ENCODE measurements at regions not wholly inside any gene's neighbourhood (a gene's known extent, or its start where the extent isn't known, plus 50 kb on each side); places are given as distances from the start of the nearest gene placed in this dataset.
"Not testable (repeated sequence)": the region's sequence is repeated elsewhere in the genome, so short reads cannot be mapped to it uniquely, and the experiment has no call there.

DNA sequence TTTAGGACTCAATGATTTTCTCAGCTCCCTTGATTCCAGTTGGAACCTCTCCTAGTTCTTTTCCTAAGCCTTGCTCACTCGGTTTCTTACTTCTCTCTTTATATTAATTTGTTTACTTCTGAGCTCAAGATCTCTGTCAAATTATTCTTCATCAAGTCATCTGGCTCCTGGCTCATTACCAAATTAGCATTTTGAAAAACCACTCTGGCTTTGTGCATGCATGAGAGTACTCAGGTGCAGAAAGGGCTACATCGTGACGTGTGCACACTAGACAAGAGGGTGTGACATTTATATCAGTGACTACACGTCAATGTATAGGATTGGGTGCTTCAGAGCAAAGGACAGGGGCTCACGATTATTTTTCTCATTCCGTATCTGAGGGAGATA, 645.7 kb upstream of the DPP6 start:
- Mint-ChIP-seq H3K27ac (no peak overlapping the region), H3K4me3 (no peak overlapping the region), H3K9me3 (peaks cover 83% of the 10 kb centered on the region), H3K36me3 (ENCODE audit: low read depth) (peaks cover 7% of the 10 kb centered on the region), H3K4me1 (ENCODE audit: low read depth) (no peaks in the 10 kb centered on the region), H3K27me3 (ENCODE audit: insufficient read depth) (peaks cover 4% of the 10 kb centered on the region; the same call in 1 of the 2 replicates)
- no peak for DNase-seq
- TF ChIP-seq, protein P1, sequence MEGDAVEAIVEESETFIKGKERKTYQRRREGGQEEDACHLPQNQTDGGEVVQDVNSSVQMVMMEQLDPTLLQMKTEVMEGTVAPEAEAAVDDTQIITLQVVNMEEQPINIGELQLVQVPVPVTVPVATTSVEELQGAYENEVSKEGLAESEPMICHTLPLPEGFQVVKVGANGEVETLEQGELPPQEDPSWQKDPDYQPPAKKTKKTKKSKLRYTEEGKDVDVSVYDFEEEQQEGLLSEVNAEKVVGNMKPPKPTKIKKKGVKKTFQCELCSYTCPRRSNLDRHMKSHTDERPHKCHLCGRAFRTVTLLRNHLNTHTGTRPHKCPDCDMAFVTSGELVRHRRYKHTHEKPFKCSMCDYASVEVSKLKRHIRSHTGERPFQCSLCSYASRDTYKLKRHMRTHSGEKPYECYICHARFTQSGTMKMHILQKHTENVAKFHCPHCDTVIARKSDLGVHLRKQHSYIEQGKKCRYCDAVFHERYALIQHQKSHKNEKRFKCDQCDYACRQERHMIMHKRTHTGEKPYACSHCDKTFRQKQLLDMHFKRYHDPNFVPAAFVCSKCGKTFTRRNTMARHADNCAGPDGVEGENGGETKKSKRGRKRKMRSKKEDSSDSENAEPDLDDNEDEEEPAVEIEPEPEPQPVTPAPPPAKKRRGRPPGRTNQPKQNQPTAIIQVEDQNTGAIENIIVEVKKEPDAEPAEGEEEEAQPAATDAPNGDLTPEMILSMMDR (IDR thresholded peaks at IDR 0.05): no peak

GRCh38 chr7:153407291-153408046, 644.7 kb upstream of the DPP6 start:
- DNase-seq: no peak
- H3K36me3 Mint-ChIP-seq (ENCODE audit: low read depth): peaks cover 8% of the 10 kb centered on the region
- no peak overlapping the region for H3K4me3 Mint-ChIP-seq
- no peaks in the 10 kb centered on the region for H3K4me1 Mint-ChIP-seq (ENCODE audit: low read depth)
- H3K9me3 Mint-ChIP-seq: peaks cover 83% of the 10 kb centered on the region
- H3K27me3 Mint-ChIP-seq (ENCODE audit: insufficient read depth): peaks cover 4% of the 10 kb centered on the region; the same call in 1 of the 2 replicates
- H3K27ac Mint-ChIP-seq: no peak overlapping the region
- TF ChIP-seq, protein P1 (IDR thresholded peaks at IDR 0.05): no peak

DNA sequence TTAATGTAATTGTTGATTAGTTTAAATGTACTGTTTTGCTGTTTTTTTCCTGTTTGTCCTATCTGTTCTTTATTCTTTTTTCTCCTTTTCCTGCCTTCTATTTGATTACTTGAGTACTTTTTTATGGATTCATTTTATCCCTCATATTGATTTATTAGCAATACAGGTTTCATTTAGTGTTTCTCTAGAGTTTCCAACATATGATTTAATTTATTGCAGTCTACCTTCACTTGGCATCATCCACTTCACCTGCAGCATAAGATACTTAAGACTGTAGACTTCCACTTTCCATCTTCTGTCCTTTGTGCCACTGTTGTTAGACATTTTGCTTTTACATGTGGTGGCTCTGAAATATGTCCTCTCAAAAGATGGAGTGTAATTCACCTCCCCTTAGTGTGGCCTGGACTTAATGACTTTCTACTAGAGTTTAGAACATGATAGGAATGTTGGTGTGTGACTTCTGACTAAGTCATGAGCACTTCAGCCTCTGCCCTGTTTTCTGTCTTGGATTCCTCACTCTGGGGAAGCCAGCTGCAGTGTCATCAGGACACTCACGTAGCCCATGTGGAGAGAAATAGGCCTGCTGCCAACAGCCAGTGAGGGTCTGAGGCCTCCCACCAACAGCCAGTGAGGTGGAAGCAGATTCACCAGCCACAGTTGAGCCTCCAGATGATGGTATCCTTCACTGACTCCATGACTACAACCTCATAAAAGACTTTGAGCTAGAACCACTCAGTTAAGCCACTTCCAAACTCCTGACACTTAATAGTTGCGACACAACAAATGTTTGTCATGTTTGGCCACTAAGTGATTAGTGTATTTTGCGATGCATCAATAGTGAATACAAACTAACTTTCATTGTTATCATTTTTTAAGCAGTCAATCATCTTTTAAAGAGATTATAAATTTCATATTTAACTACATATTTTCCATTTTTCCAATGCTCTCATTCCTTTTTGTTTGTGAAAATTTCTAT, 643.5 kb upstream of the DPP6 start:
- DNase-seq: no peak
- Mint-ChIP-seq H3K36me3 (ENCODE audit: low read depth) (peaks cover 18% of the 10 kb centered on the region), H3K4me1 (ENCODE audit: low read depth) (no peaks in the 10 kb centered on the region), H3K4me3 (no peak overlapping the region), H3K27me3 (ENCODE audit: insufficient read depth) (peaks cover 2% of the 10 kb centered on the region; the same call in 1 of the 2 replicates), H3K9me3 (peaks cover 86% of the 10 kb centered on the region), H3K27ac (no peak overlapping the region)
- TF ChIP-seq, protein P1 (IDR thresholded peaks at IDR 0.05): no peak

GRCh38 chr7:153409567-153410342, 642.4 kb upstream of the DPP6 start:
- H3K4me1 Mint-ChIP-seq (ENCODE audit: low read depth); DNase-seq; H3K27me3 Mint-ChIP-seq (ENCODE audit: insufficient read depth); H3K27ac Mint-ChIP-seq; H3K4me3 Mint-ChIP-seq: not testable (repeated sequence)
- H3K36me3 Mint-ChIP-seq (ENCODE audit: low read depth): peaks cover 18% of the 10 kb centered on the region
- H3K9me3 Mint-ChIP-seq: peaks cover 84% of the 10 kb centered on the region

GRCh38 chr7:153410997-153411642, 641.1 kb upstream of the DPP6 start:
- H3K27me3 Mint-ChIP-seq (ENCODE audit: insufficient read depth); DNase-seq; H3K4me1 Mint-ChIP-seq (ENCODE audit: low read depth); H3K4me3 Mint-ChIP-seq; H3K27ac Mint-ChIP-seq: not testable (repeated sequence)
- Mint-ChIP-seq H3K36me3 (ENCODE audit: low read depth) (peaks cover 18% of the 10 kb centered on the region), H3K9me3 (peaks cover 86% of the 10 kb centered on the region)

DNA sequence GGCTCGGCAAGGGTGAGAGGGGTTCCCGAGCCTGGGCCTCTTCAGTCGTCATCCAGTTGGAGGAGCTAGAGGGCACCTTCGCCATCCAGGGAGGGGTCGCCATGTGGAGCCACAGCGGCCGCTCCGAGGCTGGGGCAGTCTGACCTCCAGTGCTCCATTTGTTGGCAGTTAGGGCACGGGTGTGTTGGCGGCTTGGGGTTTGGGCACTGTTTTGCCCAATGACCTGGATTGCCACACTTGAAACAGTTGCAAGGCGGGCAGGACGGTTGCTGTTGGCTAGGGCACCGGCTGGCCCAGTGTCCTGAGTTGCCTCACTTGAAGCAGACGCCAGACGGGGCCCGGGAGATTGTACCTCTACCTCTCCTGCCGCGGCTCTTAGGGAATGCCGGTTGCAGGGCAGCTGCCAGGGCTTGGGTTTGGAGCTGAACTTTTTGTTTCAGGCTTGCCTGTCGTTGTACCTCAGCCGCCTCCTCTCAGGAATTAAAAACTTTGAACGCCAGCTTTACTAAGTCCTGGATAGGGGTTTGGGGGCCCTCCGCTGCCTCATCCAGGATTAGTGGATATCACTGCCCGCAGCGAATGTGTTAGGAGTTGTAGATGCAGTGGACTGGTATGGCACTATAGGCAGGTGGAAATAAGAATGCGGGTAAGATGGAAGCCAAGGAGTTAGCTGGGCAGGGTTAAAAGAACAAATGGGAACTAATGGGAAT, 639.9 kb upstream of the DPP6 start:
- peaks cover 18% of the 10 kb centered on the region for H3K36me3 Mint-ChIP-seq (ENCODE audit: low read depth)
- H3K27me3 Mint-ChIP-seq (ENCODE audit: insufficient read depth); H3K4me1 Mint-ChIP-seq (ENCODE audit: low read depth); H3K4me3 Mint-ChIP-seq; DNase-seq; H3K27ac Mint-ChIP-seq: not testable (repeated sequence)
- peaks cover 87% of the 10 kb centered on the region for H3K9me3 Mint-ChIP-seq

DNA sequence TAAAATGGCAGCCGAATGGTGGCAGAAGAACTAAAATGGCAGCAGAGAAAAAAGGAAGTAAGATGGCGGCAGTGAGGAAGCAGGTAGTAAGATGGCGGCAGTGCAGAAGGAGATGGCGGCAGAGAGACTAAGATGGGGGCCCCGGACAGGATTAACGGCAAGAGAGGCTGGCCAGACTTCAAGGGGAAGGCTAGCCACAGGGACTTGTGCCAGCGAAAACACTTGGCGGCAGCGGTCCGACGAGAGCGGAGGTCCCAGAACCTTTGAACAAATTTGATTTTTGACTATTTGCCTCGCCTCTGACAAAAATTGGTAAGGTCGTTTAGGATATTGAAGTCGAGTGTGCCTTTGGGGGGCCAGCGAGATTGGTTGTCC, 639.4 kb upstream of the DPP6 start:
- H3K4me1 Mint-ChIP-seq (ENCODE audit: low read depth); H3K27ac Mint-ChIP-seq; DNase-seq; H3K4me3 Mint-ChIP-seq; H3K27me3 Mint-ChIP-seq (ENCODE audit: insufficient read depth): not testable (repeated sequence)
- H3K36me3 Mint-ChIP-seq (ENCODE audit: low read depth): peaks cover 18% of the 10 kb centered on the region
- H3K9me3 Mint-ChIP-seq: peaks cover 88% of the 10 kb centered on the region
